ENCODE measurements at regions not wholly inside any gene's neighbourhood (a gene's known extent, or its start where the extent isn't known, plus 50 kb on each side); places are given as distances from the start of the nearest gene placed in this dataset.

DNA sequence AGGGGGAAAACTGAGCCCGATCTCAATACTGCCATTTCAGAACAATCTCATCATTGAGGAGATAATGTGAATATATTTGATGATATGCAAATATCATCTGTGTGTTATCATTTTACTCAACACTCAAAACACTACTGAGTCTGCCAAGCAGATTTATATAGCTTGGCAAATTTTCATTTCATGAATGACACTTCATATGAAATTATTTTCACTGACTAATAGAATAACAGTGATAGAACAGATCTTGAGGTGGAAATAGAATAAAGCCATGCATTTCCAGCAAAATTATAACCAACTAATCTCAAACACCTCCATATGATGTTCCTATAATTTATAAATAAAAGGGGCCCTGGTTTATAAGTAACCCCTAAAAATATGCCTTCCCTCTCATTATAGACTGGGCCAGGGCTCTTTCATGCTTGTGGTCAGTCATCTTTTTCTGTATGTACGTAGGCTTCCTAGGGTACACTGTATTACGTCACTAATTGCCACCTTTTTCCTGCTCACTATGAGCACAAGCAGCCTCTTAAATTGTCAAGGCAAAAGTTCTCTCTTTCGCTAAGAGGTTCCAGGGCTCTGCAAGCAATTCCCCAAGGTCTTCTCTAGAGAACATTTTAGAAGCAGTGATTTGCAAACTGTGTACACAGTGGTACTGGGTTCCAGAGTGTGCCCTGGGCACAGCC is 197.1 kb upstream of the FOXN3 start:
- H3K4me3 Mint-ChIP-seq (ENCODE audit: unreplicated experiment) = no peak overlapping the region
- H3K36me3 Mint-ChIP-seq (ENCODE audit: insufficient read depth, unreplicated experiment) = no peaks in the 10 kb centered on the region
- intact Hi-C loops (cut with micrococcal nuclease) = no loop called here

DNA sequence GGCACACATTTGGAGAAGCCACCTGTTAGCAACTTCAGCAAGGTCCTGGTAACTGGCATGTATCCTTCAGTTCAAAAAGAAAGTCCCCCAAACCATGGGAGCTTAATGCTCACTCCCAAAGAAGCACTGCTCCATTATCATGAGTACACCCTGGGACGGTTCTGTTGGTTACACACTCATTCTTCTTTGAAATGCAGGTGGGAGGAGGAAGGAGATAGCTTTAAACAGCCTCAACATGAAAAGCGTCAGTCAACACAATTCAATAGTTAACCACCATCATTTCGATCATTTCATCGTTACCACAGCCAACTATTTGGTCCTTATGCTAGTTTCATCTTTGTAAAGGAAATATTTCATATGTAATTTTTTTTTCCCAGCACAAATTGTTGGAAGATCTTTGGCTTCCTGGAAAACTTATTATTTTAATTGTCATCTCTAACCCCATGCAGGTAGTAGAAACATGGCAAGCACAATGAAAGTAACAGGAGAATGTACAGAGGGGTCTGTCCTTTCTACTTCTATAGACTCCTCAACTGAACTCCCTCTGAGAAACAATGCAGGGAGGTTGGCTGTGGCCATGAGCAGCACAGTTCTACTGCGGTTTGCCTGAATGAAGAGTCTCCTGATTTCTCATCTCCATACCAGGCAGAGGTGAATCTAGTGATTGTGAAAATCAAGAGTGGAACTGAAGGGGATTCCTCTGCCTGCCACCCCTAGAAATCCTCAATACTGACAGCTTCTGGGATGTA is 196.4 kb upstream of the FOXN3 start:
- Mint-ChIP-seq H3K27ac (ENCODE audit: low read depth, unreplicated experiment) (no peak overlapping the region), H3K4me1 (ENCODE audit: insufficient read depth, unreplicated experiment) (no peaks in the 10 kb centered on the region), H3K9me3 (ENCODE audit: unreplicated experiment) (peaks cover 5% of the 10 kb centered on the region), H3K4me3 (ENCODE audit: unreplicated experiment) (no peak overlapping the region), H3K36me3 (ENCODE audit: insufficient read depth, unreplicated experiment) (no peaks in the 10 kb centered on the region), H3K27me3 (ENCODE audit: insufficient read depth, unreplicated experiment) (no peaks in the 10 kb centered on the region)
- ChIA-PET CTCF (no interaction called here), POLR2A (interaction anchor here (0.6 kb wide), 1 partner anchor 31 kb away, joined by 3 read pairs; no protein-coding TSS in a partner anchor)
- DNase-seq (ENCODE audit: unreplicated experiment) = no peak
- BruUV-seq (replicated peaks) = no TSS peak
- intact Hi-C loops (cut with micrococcal nuclease) = no loop called here
- TF ChIP-seq, protein P1, sequence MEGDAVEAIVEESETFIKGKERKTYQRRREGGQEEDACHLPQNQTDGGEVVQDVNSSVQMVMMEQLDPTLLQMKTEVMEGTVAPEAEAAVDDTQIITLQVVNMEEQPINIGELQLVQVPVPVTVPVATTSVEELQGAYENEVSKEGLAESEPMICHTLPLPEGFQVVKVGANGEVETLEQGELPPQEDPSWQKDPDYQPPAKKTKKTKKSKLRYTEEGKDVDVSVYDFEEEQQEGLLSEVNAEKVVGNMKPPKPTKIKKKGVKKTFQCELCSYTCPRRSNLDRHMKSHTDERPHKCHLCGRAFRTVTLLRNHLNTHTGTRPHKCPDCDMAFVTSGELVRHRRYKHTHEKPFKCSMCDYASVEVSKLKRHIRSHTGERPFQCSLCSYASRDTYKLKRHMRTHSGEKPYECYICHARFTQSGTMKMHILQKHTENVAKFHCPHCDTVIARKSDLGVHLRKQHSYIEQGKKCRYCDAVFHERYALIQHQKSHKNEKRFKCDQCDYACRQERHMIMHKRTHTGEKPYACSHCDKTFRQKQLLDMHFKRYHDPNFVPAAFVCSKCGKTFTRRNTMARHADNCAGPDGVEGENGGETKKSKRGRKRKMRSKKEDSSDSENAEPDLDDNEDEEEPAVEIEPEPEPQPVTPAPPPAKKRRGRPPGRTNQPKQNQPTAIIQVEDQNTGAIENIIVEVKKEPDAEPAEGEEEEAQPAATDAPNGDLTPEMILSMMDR (IDR thresholded peaks at IDR 0.05; ENCODE audit: unreplicated experiment) = no peak

More for the DNA sequence above, 197.1 kb upstream of the FOXN3 start:
- Mint-ChIP-seq H3K27ac (ENCODE audit: low read depth, unreplicated experiment) (no peak overlapping the region), H3K4me1 (ENCODE audit: insufficient read depth, unreplicated experiment) (peaks cover 1% of the 10 kb centered on the region), H3K9me3 (ENCODE audit: unreplicated experiment) (no peaks in the 10 kb centered on the region), H3K27me3 (ENCODE audit: insufficient read depth, unreplicated experiment) (no peaks in the 10 kb centered on the region)
- DNase-seq (ENCODE audit: unreplicated experiment) = no peak
- BruUV-seq (replicated peaks) = no TSS peak
- POLR2A ChIA-PET = interaction anchor here (0.6 kb wide), 1 partner anchor 30 kb away, joined by 3 read pairs; no protein-coding TSS in a partner anchor
- CTCF ChIA-PET = no interaction called here
- TF ChIP-seq, protein P1 (IDR thresholded peaks at IDR 0.05; ENCODE audit: unreplicated experiment) = no peak

DNA sequence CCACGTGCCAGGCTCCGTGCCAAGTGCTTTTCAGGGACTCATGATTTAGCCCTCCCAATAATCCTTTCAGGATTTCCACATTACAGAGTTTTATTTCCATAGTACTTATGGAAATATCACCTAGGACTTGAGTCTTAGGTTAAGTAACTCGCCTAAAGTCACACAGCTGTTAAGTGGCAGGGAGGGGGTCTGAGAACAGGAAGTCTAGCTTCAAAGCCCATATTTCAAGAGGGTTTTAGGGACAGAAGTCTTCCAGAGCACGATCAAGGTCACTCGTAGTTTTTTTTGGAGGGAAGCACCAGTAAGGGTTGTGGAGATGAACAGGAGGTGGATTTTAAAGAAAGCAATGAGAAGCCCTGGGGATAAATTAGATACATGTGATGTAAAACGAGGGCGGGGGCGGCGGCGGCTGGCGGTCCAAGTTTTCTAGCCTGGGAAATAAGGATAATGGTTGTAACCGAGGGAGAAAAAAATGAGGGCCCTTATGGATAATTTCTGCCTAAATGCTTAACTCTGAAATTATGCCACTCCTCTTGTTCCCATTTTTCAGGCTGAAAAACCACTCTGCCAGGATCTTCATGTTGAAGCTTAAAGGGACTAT is 192.6 kb upstream of the FOXN3 start:
- no peaks in the 10 kb centered on the region for H3K4me1 Mint-ChIP-seq (ENCODE audit: insufficient read depth, unreplicated experiment)
- ChIA-PET POLR2A (no interaction called here), CTCF (interaction anchor here (0.6 to 0.7 kb wide), 2 partner anchors 270 to 332 kb away, joined by 3 to 4 read pairs; no protein-coding TSS in a partner anchor)
- peaks cover 16% of the 10 kb centered on the region for H3K9me3 Mint-ChIP-seq (ENCODE audit: unreplicated experiment)
- H3K27ac Mint-ChIP-seq (ENCODE audit: low read depth, unreplicated experiment) = no peak overlapping the region
- intact Hi-C loops (cut with micrococcal nuclease) = no loop called here
- no TSS peak for BruUV-seq (replicated peaks)
- no peak overlapping the region for H3K4me3 Mint-ChIP-seq (ENCODE audit: unreplicated experiment)
- DNase-seq (ENCODE audit: unreplicated experiment) = no peak
- TF ChIP-seq, protein P1 (IDR thresholded peaks at IDR 0.05; ENCODE audit: unreplicated experiment) = no peak
- no peaks in the 10 kb centered on the region for H3K27me3 Mint-ChIP-seq (ENCODE audit: insufficient read depth, unreplicated experiment)
- H3K36me3 Mint-ChIP-seq (ENCODE audit: insufficient read depth, unreplicated experiment) = no peaks in the 10 kb centered on the region

DNA sequence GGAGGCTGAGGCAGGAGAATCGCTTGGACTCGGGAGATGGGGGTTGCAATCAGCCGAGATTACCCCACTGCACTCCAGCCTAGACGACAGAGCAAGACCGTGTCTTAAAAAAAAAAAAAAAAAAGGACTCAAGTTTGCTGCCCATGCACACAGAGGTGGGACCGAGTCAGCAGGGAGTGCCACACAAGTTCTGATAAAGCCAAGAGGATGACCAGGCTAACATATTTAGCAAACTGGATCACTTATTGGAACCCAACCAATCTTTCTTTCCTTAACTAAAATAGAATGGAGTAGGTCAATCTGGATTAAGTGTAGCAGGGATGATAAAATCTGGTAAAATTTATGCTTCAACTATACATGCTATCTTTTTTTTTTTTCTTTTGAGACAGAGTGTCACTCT is 190.4 kb upstream of the FOXN3 start:
- ChIA-PET CTCF (interaction anchor here (0.6 kb wide), 1 partner anchor 107 kb away, joined by 3 read pairs; no protein-coding TSS in a partner anchor), POLR2A (no interaction called here)
- BruUV-seq (replicated peaks) = no TSS peak
- no peaks in the 10 kb centered on the region for H3K27me3 Mint-ChIP-seq (ENCODE audit: insufficient read depth, unreplicated experiment)
- H3K9me3 Mint-ChIP-seq (ENCODE audit: unreplicated experiment) = peaks cover 27% of the 10 kb centered on the region
- no peaks in the 10 kb centered on the region for H3K36me3 Mint-ChIP-seq (ENCODE audit: insufficient read depth, unreplicated experiment)
- TF ChIP-seq, protein P1 (IDR thresholded peaks at IDR 0.05; ENCODE audit: unreplicated experiment) = no peak
- intact Hi-C loops (cut with micrococcal nuclease) = no loop called here
- DNase-seq (ENCODE audit: unreplicated experiment) = no peak
- H3K4me1 Mint-ChIP-seq (ENCODE audit: insufficient read depth, unreplicated experiment) = no peaks in the 10 kb centered on the region
- no peak overlapping the region for H3K4me3 Mint-ChIP-seq (ENCODE audit: unreplicated experiment)
- no peak overlapping the region for H3K27ac Mint-ChIP-seq (ENCODE audit: low read depth, unreplicated experiment)
